ENCODE measurements at regions not wholly inside any gene's neighbourhood (a gene's known extent, or its start where the extent isn't known, plus 50 kb on each side); places are given as distances from the start of the nearest gene placed in this dataset.

- H3K9me3 ChIP-seq (ENCODE audit: severe bottlenecking): no peaks in the 10 kb centered on the region
- DNase-seq (ENCODE audit: low spot score): no peak
- no peak overlapping the region for H3K4me3 ChIP-seq (ENCODE audit: severe bottlenecking)
- H3K27me3 ChIP-seq (ENCODE audit: insufficient read depth, poor library complexity, severe bottlenecking): no peaks in the 10 kb centered on the region
- H3K27ac ChIP-seq (ENCODE audit: poor library complexity, severe bottlenecking): no peak overlapping the region
- no peak for ATAC-seq (ENCODE audit: low read depth)
- no peak for TF ChIP-seq CTCF (IDR thresholded peaks at IDR 0.05; ENCODE audit: poor library complexity, severe bottlenecking)
- peaks cover 12% of the 10 kb centered on the region for H3K4me1 ChIP-seq (ENCODE audit: insufficient read depth, poor library complexity, severe bottlenecking)
- H3K36me3 ChIP-seq (ENCODE audit: low read depth): no peaks in the 10 kb centered on the region
Observed at GRCh38 chr9:70465904-70466303, 51.4 kb upstream of the KLF9 start.

GRCh38 chr9:70465398-70465797 lies 50.9 kb upstream of the KLF9 start:
- no peak for TF ChIP-seq CTCF (IDR thresholded peaks at IDR 0.05; ENCODE audit: poor library complexity, severe bottlenecking)
- ATAC-seq (ENCODE audit: low read depth): no peak
- H3K36me3 ChIP-seq (ENCODE audit: low read depth): no peaks in the 10 kb centered on the region
- no peak overlapping the region for H3K4me3 ChIP-seq (ENCODE audit: severe bottlenecking)
- no peaks in the 10 kb centered on the region for H3K9me3 ChIP-seq (ENCODE audit: severe bottlenecking)
- peaks cover 12% of the 10 kb centered on the region for H3K4me1 ChIP-seq (ENCODE audit: insufficient read depth, poor library complexity, severe bottlenecking)
- DNase-seq (ENCODE audit: low spot score): no peak
- H3K27ac ChIP-seq (ENCODE audit: poor library complexity, severe bottlenecking): no peak overlapping the region
- H3K27me3 ChIP-seq (ENCODE audit: insufficient read depth, poor library complexity, severe bottlenecking): no peaks in the 10 kb centered on the region

Data from RWPE2 (cell line).